ENCODE measurements at regions not wholly inside any gene's neighbourhood (a gene's known extent, or its start where the extent isn't known, plus 50 kb on each side); places are given as distances from the start of the nearest gene placed in this dataset.

DNA sequence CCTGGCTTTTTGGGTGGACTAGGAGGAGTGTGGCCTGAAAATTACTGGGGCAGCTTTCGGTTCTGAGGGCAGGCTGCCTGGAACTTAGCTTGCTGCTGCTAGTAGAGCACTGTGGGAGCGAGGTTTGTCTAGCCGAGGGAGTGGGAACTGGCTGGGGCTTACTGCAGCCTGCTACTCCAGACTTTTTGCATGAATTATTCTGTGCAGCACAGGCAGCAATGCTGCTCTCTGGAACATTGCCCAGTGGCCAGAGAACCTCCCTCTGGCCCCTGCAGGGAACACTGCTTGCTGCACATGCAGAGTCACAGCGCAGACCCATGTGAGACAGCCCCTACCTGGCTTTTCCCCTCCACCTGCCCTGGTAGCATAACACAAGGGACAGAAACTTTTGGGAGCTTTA is 263.9 kb upstream of the SLITRK2 start:
- Mint-ChIP-seq H3K27me3 (ENCODE audit: unreplicated experiment) (peaks cover 3% of the 10 kb centered on the region), H3K9me3 (ENCODE audit: unreplicated experiment) (no peaks in the 10 kb centered on the region), H3K4me1 (ENCODE audit: unreplicated experiment) (no peaks in the 10 kb centered on the region), H3K27ac (ENCODE audit: unreplicated experiment) (no peak overlapping the region), H3K36me3 (ENCODE audit: low read depth, unreplicated experiment) (no peaks in the 10 kb centered on the region), H3K4me3 (ENCODE audit: unreplicated experiment) (no peak overlapping the region)
- TF ChIP-seq, protein P1, sequence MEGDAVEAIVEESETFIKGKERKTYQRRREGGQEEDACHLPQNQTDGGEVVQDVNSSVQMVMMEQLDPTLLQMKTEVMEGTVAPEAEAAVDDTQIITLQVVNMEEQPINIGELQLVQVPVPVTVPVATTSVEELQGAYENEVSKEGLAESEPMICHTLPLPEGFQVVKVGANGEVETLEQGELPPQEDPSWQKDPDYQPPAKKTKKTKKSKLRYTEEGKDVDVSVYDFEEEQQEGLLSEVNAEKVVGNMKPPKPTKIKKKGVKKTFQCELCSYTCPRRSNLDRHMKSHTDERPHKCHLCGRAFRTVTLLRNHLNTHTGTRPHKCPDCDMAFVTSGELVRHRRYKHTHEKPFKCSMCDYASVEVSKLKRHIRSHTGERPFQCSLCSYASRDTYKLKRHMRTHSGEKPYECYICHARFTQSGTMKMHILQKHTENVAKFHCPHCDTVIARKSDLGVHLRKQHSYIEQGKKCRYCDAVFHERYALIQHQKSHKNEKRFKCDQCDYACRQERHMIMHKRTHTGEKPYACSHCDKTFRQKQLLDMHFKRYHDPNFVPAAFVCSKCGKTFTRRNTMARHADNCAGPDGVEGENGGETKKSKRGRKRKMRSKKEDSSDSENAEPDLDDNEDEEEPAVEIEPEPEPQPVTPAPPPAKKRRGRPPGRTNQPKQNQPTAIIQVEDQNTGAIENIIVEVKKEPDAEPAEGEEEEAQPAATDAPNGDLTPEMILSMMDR (IDR thresholded peaks at IDR 0.05; ENCODE audit: unreplicated experiment), result no peak
- no peak for DNase-seq (ENCODE audit: low spot score)

DNA sequence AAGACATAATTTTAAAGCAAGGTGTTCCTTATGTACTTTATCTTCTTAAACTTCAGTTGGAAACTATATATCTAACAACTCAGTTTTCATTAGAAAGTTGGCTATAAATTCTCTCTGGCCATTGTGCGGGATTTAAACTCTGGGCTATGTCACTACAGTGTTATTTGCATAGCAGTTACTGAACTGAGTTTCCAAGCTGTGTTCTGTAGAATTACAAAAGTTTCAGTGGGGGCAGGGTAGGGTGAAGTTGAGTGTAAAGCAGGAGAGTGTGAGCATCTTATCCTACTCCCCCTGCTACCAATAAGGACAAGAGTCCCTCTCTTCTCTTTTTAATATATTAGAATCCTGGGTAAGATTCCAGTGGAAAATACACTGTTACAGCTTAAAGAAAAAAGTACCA is 254.5 kb upstream of the SLITRK2 start:
- no peak overlapping the region for H3K27ac Mint-ChIP-seq (ENCODE audit: unreplicated experiment)

DNA sequence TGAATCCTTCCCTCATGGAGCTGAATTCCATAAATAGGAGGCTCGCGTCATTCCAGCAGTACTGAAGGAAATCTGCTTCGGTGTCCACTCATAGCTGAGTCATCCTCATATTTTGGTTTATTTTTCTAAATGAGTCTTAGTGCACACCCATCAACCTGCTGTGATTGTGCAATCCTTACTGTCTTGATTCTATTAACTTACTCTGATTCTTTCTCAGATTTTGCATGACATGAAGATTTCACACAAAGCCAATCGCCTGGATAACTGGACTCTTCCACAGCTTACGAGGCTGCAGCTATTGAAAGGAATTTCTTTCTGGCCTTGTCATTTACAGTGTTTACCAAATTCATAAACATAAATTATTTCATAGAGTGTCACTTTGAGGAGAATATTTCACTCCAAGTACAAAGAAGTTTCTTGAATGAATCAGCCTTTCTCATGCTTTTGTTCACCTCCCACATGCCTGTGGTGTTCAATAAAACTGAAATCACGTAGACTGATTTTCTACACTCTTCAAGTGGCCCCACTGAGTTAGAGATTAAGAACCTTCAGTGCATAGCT is 207.6 kb upstream of the SLITRK2 start:
- Mint-ChIP-seq H3K27me3 (ENCODE audit: unreplicated experiment) (no peaks in the 10 kb centered on the region), H3K4me3 (ENCODE audit: unreplicated experiment) (no peak overlapping the region), H3K4me1 (ENCODE audit: unreplicated experiment) (no peaks in the 10 kb centered on the region), H3K27ac (ENCODE audit: unreplicated experiment) (no peak overlapping the region), H3K9me3 (ENCODE audit: unreplicated experiment) (no peaks in the 10 kb centered on the region), H3K36me3 (ENCODE audit: low read depth, unreplicated experiment) (no peaks in the 10 kb centered on the region)
- no peak for DNase-seq (ENCODE audit: low spot score)
- TF ChIP-seq, protein P1 (IDR thresholded peaks at IDR 0.05; ENCODE audit: unreplicated experiment), result no peak

More for the DNA sequence above, 254.5 kb upstream of the SLITRK2 start:
- Mint-ChIP-seq H3K27me3 (ENCODE audit: unreplicated experiment) (no peaks in the 10 kb centered on the region), H3K4me1 (ENCODE audit: unreplicated experiment) (no peaks in the 10 kb centered on the region), H3K36me3 (ENCODE audit: low read depth, unreplicated experiment) (no peaks in the 10 kb centered on the region), H3K4me3 (ENCODE audit: unreplicated experiment) (no peak overlapping the region), H3K9me3 (ENCODE audit: unreplicated experiment) (no peaks in the 10 kb centered on the region)
- TF ChIP-seq, protein P1 (IDR thresholded peaks at IDR 0.05; ENCODE audit: unreplicated experiment), result no peak
- DNase-seq (ENCODE audit: low spot score), result no peak

DNA sequence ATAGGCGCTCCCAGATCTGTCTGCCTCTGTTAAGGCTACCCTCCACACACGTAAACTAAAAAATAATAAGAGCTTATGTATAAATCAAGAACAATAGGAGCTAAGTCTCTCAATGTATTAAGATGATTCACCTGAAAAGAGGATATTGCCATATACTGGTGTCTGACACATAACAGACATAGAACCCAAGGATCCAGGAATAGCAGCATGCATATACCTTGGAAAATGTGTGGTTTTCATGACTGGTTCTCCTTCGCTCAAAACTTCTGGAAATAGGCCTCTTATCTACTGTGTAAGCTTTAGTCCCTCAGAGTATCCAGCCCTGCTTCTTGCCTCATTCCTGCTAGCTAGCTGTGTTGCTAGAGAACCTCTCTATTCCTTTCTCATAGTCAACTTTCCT is 203.7 kb upstream of the SLITRK2 start:
- H3K36me3 Mint-ChIP-seq (ENCODE audit: low read depth, unreplicated experiment), result no peaks in the 10 kb centered on the region
- H3K27me3 Mint-ChIP-seq (ENCODE audit: unreplicated experiment), result no peaks in the 10 kb centered on the region
- H3K4me1 Mint-ChIP-seq (ENCODE audit: unreplicated experiment), result no peaks in the 10 kb centered on the region
- no peak overlapping the region for H3K4me3 Mint-ChIP-seq (ENCODE audit: unreplicated experiment)
- TF ChIP-seq, protein P1 (IDR thresholded peaks at IDR 0.05; ENCODE audit: unreplicated experiment), result no peak
- no peaks in the 10 kb centered on the region for H3K9me3 Mint-ChIP-seq (ENCODE audit: unreplicated experiment)
- DNase-seq (ENCODE audit: low spot score), result no peak
- H3K27ac Mint-ChIP-seq (ENCODE audit: unreplicated experiment), result no peak overlapping the region

DNA sequence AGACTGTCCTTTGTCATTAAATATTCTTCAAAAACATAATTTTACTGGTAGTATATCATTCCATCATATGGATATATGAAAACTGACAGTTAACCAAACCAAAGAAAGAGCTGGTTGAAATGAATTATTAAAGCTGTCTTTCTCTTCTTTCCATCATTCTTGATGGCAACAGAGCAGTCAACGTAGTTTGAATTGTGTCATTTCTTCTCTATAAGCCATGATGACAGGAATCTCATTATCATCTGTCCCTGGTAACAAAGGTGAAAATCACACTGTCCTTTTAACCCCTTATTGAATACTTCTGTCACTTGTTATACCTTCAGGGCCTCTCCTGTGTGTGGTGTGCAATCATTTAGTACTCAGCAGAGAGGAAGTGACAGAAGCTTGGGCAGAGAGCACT is 197.0 kb upstream of the SLITRK2 start:
- TF ChIP-seq, protein P1 (IDR thresholded peaks at IDR 0.05; ENCODE audit: unreplicated experiment), result no peak
- Mint-ChIP-seq H3K9me3 (ENCODE audit: unreplicated experiment) (no peaks in the 10 kb centered on the region), H3K4me1 (ENCODE audit: unreplicated experiment) (no peaks in the 10 kb centered on the region), H3K27ac (ENCODE audit: unreplicated experiment) (no peak overlapping the region), H3K36me3 (ENCODE audit: low read depth, unreplicated experiment) (no peaks in the 10 kb centered on the region), H3K27me3 (ENCODE audit: unreplicated experiment) (no peaks in the 10 kb centered on the region), H3K4me3 (ENCODE audit: unreplicated experiment) (no peak overlapping the region)
- DNase-seq (ENCODE audit: low spot score), result no peak

Data from endothelial cell (in vitro differentiated cells).